ENCODE measurements at regions not wholly inside any gene's neighbourhood (a gene's known extent, or its start where the extent isn't known, plus 50 kb on each side); places are given as distances from the start of the nearest gene placed in this dataset.

- Histone ChIP-seq H3K27ac (ENCODE audit: low read depth in 1 of 2, low read length in 2 of 2) (no peak overlapping the region), H3K36me3 (ENCODE audit: control insufficient read depth in 4 of 4, insufficient read depth in 3 of 4, low read depth in 1 of 4, low read length in 3 of 4) (no peaks in the 10 kb centered on the region), H3K9ac (ENCODE audit: low read depth in 1 of 2, low read length in 2 of 2) (no peak overlapping the region), H3K4me1 (ENCODE audit: control insufficient read depth in 4 of 4, insufficient read depth in 4 of 4, low read length in 3 of 4) (no peaks in the 10 kb centered on the region), H3K4me3 (ENCODE audit: low read depth in 1 of 3, low read length in 3 of 3) (no peak overlapping the region), H3K27me3 (ENCODE audit: control insufficient read depth in 4 of 4, insufficient read depth in 4 of 4, low read length in 3 of 4) (peaks cover 0 to 4% (median 2%) of the 10 kb centered on the region in 4 donors), H3K9me3 (ENCODE audit: control insufficient read depth in 4 of 4, low read length in 3 of 4) (no peaks in the 10 kb centered on the region)
- DNase-seq (ENCODE audit: low spot score): no peak
- WGBS: 89% methylated on average over 3 of the region's 3 CpGs
- no peak for TF ChIP-seq RAD21 (IDR thresholded peaks at IDR 0.05)
- TF ChIP-seq ATF3 (IDR thresholded peaks at IDR 0.05): no peak
- no peak for TF ChIP-seq HNF4A (conservative IDR thresholded peaks at IDR 0.05)
- no peak for TF ChIP-seq CTCF (IDR thresholded peaks at IDR 0.05; ENCODE audit: low read depth, low read length, missing input control)
- no peak for TF ChIP-seq TAF1 (conservative IDR thresholded peaks at IDR 0.05)
- no peak for TF ChIP-seq RXRA (IDR thresholded peaks at IDR 0.05)
- no peak for TF ChIP-seq HNF4G (IDR thresholded peaks at IDR 0.05)
- no peak for TF ChIP-seq FOXA2 (IDR thresholded peaks at IDR 0.05)
- TF ChIP-seq MAX (IDR thresholded peaks at IDR 0.05): no peak
- no peak for TF ChIP-seq GABPA (IDR thresholded peaks at IDR 0.05 in 1 of 2, conservative IDR thresholded peaks at IDR 0.05 in 1 of 2)
- no peak for TF ChIP-seq YY1 (IDR thresholded peaks at IDR 0.05)
Measured at GRCh38 chr6:27706431-27706830, 205.8 kb downstream of the OR2B2 start.

GRCh38 chr6:27700337-27700736, 211.9 kb downstream of the OR2B2 start:
- H3K27me3 ChIP-seq (ENCODE audit: control insufficient read depth in 4 of 4, insufficient read depth in 4 of 4, low read length in 3 of 4): peaks cover 0 to 7% (median 1%) of the 10 kb centered on the region in 4 donors
- H3K36me3 ChIP-seq (ENCODE audit: control insufficient read depth in 4 of 4, insufficient read depth in 3 of 4, low read depth in 1 of 4, low read length in 3 of 4): no peaks in the 10 kb centered on the region
- H3K9me3 ChIP-seq (ENCODE audit: control insufficient read depth in 4 of 4, low read length in 3 of 4): no peaks in the 10 kb centered on the region
- TF ChIP-seq ZBTB33 (IDR thresholded peaks at IDR 0.05) (no peak), RAD21 (IDR thresholded peaks at IDR 0.05) (no peak), CTCF (IDR thresholded peaks at IDR 0.05; ENCODE audit: low read depth, low read length, missing input control) (no peak), GABPA (IDR thresholded peaks at IDR 0.05 in 1 of 2, conservative IDR thresholded peaks at IDR 0.05 in 1 of 2) (no peak), ATF3 (IDR thresholded peaks at IDR 0.05) (no peak), FOXA1 (IDR thresholded peaks at IDR 0.05) (no peak), HNF4G (IDR thresholded peaks at IDR 0.05) (no peak), NR2F2 (IDR thresholded peaks at IDR 0.05) (no peak), REST (IDR thresholded peaks at IDR 0.05) (no peak), SP1 (IDR thresholded peaks at IDR 0.05) (no peak), MAX (IDR thresholded peaks at IDR 0.05) (no peak), EGR1 (IDR thresholded peaks at IDR 0.05; ENCODE audit: low read depth in 2 of 2) (no peak), RXRA (IDR thresholded peaks at IDR 0.05) (no peak), JUND (IDR thresholded peaks at IDR 0.05) (no peak), YY1 (IDR thresholded peaks at IDR 0.05) (no peak), HNF4A (conservative IDR thresholded peaks at IDR 0.05) (no peak), TAF1 (conservative IDR thresholded peaks at IDR 0.05) (no peak), FOXA2 (IDR thresholded peaks at IDR 0.05) (no peak)
- H3K27ac ChIP-seq (ENCODE audit: low read depth in 1 of 2, low read length in 2 of 2): no peak overlapping the region
- H3K9ac ChIP-seq (ENCODE audit: low read depth in 1 of 2, low read length in 2 of 2): no peak overlapping the region
- no peak overlapping the region for H3K4me3 ChIP-seq (ENCODE audit: low read depth in 1 of 3, low read length in 3 of 3)
- no peak for DNase-seq (ENCODE audit: low spot score)
- 83% methylated on average over 6 of the region's 6 CpGs for whole genome bisulfite sequencing
- H3K4me1 ChIP-seq (ENCODE audit: control insufficient read depth in 4 of 4, insufficient read depth in 4 of 4, low read length in 3 of 4): no peaks in the 10 kb centered on the region
